SK-N-SH (cell line): ENCODE measurements at regions not wholly inside any gene's neighbourhood (a gene's known extent, or its start where the extent isn't known, plus 50 kb on each side); places are given as distances from the start of the nearest gene placed in this dataset.

Experiments
- CTCF ChIA-PET: fragments of 300-600, 350-600 bp; formaldehyde crosslinking; extraction: SDS; loops from one replicate; lab custom pipeline; 2021; lab: Yijun Ruan, JAX
- POLR2A ChIA-PET: fragments of 350-600 bp; sonication (Branson Sonifier 250); formaldehyde crosslinking; extraction: SDS; loops from one replicate; lab custom pipeline; 2020; ENCODE audit warnings: antibody characterized with exemption, inconsistent platforms; lab: Yijun Ruan, JAX
- DNase-seq: peaks from one replicate; pipeline ENCODE4 v3.0.0; 2012
- H2AFZ ChIP-seq: fragments of 200-600 bp; sonication (generic); 2 replicates; pipeline ENCODE4 v1.8.1; 2016; ENCODE audit warnings: antibody characterized with exemption, mild to moderate bottlenecking, low read depth
- H3F3A ChIP-seq: fragments of 200-600 bp; sonication (generic); replicated peaks from 2 replicates; pipeline ENCODE3; 2016; ENCODE audit warnings: antibody characterized with exemption, mild to moderate bottlenecking; ENCODE audit not compliant: insufficient read depth
- H3K27ac ChIP-seq, 2 experiments: fragments of 200-500 bp in 1 of 2; fragments of 200-600 bp in 1 of 2; sonication (Bioruptor generic) in 1 of 2; sonication (generic), shearing (Covaris generic) in 1 of 2; 2 replicates each; pipeline versions ENCODE4 v1.5.1 to v1.6.1; 2014 to 2016; ENCODE audit warnings: low read depth in 2 of 2, inconsistent platforms in 1 of 2, low read length in 1 of 2, mild to moderate bottlenecking in 1 of 2, mixed read lengths in 1 of 2
- H3K27me3 ChIP-seq: fragments of 200-600 bp; sonication (generic), shearing (Covaris generic); 2 replicates; pipeline ENCODE4 v1.6.1; 2016; ENCODE audit warnings: mixed run types; ENCODE audit not compliant: insufficient read depth
- H3K36me3 ChIP-seq, 2 experiments: fragments of 200-500 bp in 1 of 2; fragments of 200-600 bp in 1 of 2; sonication (Bioruptor generic) in 1 of 2; sonication (generic) in 1 of 2; replicated peaks in 1 of 2; 2 replicates each; pipeline versions ENCODE3 to v1.5.1; 2014 to 2016; ENCODE audit warnings: low read length in 1 of 2, mild to moderate bottlenecking in 1 of 2; ENCODE audit not compliant: insufficient read depth in 2 of 2, control insufficient read depth in 1 of 2
- H3K4me1 ChIP-seq, 2 experiments: fragments of 200-500 bp in 1 of 2; fragments of 200-600 bp in 1 of 2; sonication (Bioruptor generic) in 1 of 2; sonication (generic), shearing (Covaris generic) in 1 of 2; 2 replicates each; pipeline versions ENCODE4 v1.5.1 to v1.6.1; 2014 to 2016; ENCODE audit warnings: low read depth in 1 of 2, low read length in 1 of 2, mixed run types in 1 of 2; ENCODE audit not compliant: insufficient read depth in 2 of 2, control insufficient read depth in 1 of 2
- H3K4me2 ChIP-seq: fragments of 200-600 bp; sonication (generic), shearing (Covaris generic); 2 replicates; pipeline ENCODE4 v1.6.1; 2017; ENCODE audit warnings: mixed run types
- H3K4me3 ChIP-seq, 2 experiments: fragments of 200-500 bp in 1 of 2; fragments of 200-600 bp in 1 of 2; sonication (Bioruptor generic) in 1 of 2; sonication (generic), shearing (Covaris generic) in 1 of 2; 2 replicates each; pipeline versions ENCODE4 v1.5.1 to v1.8.1; 2014 to 2016; ENCODE audit warnings: low read depth in 2 of 2, inconsistent platforms in 1 of 2, low read length in 1 of 2, mild to moderate bottlenecking in 1 of 2, mixed read lengths in 1 of 2, moderate library complexity in 1 of 2
- H3K79me2 ChIP-seq: fragments of 200-600 bp; sonication (generic); 2 replicates; pipeline ENCODE4 v1.8.1; 2017; ENCODE audit warnings: mild to moderate bottlenecking; ENCODE audit not compliant: insufficient read depth
- H3K9ac ChIP-seq: fragments of 200-600 bp; sonication (generic); 2 replicates; pipeline ENCODE4 v1.6.1; 2017; ENCODE audit warnings: mixed run types
- H3K9me2 ChIP-seq: fragments of 200-600 bp; sonication (generic); 2 replicates; pipeline ENCODE4 v1.6.1; 2017; ENCODE audit warnings: mixed run types
- H3K9me3 ChIP-seq: fragments of 200-600 bp; sonication (generic); 2 replicates; pipeline ENCODE4 v1.6.1; 2017; ENCODE audit warnings: mixed run types, mild to moderate bottlenecking, moderate library complexity
- H4K20me1 ChIP-seq: fragments of 200-600 bp; sonication (generic); 2 replicates; pipeline ENCODE4 v1.6.1; 2017; ENCODE audit warnings: mild to moderate bottlenecking, mixed run types; ENCODE audit not compliant: insufficient read depth
- MXI1 ChIP-seq: IDR thresholded peaks from 2 replicates; pipeline ENCODE4 v1.6.1; 2012; ENCODE audit warnings: mild to moderate bottlenecking, low read depth, low read length, improper control_type of control experiment
- NFIC ChIP-seq: IDR thresholded peaks from 2 replicates; pipeline ENCODE4 v1.4.0; 2012; ENCODE audit warnings: borderline replicate concordance
- RXRA ChIP-seq: IDR thresholded peaks from 2 replicates; pipeline ENCODE4 v1.4.0; 2012; ENCODE audit warnings: low read depth, mild to moderate bottlenecking, borderline replicate concordance
- USF2 ChIP-seq: fragments of 150-350 bp; IDR thresholded peaks from 2 replicates; pipeline ENCODE4 v1.6.1; 2017; ENCODE audit warnings: antibody characterized with exemption, low read length, low read depth, borderline replicate concordance
- WGBS: methylation state at CpG from one replicate; pipeline ENCODE4 v1.1.6; 2017; ENCODE audit warnings: low lambda C conversion rate; 5-methylcytosine and 5-hydroxymethylcytosine counted together

DNA sequence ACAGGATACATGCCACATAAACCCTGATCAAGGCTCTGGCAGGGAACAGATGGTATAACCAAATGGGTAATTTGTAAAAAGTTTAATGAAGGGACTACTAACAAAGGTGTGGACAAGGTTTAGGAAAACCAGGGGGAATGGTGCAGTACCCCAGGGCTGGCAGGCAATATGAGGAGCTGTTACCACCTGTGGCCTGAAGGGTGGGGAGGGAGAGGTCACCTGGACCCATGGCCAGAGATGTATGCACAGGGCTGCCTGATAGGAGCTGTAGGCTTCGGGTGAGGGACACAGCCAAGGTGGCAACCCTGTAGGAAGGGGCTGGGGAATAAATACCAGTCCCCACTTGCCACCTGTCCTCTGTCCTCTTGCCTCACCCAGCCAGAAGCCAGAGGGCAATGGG is 51.4 kb upstream of the ID3 start:
- TF ChIP-seq NFIC (no peak), RXRA (no peak), MXI1 (no peak)
- TF ChIP-seq, all 33 proteins: peak for 0
- no peak for DNase-seq
- Histone ChIP-seq H3K4me2 (no peak overlapping the region), H4K20me1 (no peaks in the 10 kb centered on the region), H3K9me3 (no peaks in the 10 kb centered on the region), H3K27ac (no peak overlapping the region), H3K4me1 (peaks cover 0 to 2% of the 10 kb centered on the region in 2 experiments; a peak in 1 of 4 replicates), H3K79me2 (no peaks in the 10 kb centered on the region), H3F3A (no peaks in the 10 kb centered on the region), H2AFZ (no peak overlapping the region), H3K4me3 (no peak overlapping the region), H3K27me3 (no peaks in the 10 kb centered on the region), H3K9me2 (no peaks in the 10 kb centered on the region), H3K9ac (no peak overlapping the region), H3K36me3 (no peaks in the 10 kb centered on the region)
- ChIA-PET CTCF (interaction anchor here (1.2 to 4.9 kb wide), 3 partner anchors 23 to 113 kb away, joined by 3 to 24 read pairs (median 4); no protein-coding TSS in a partner anchor), POLR2A (no interaction called here)
- no CpG with 5 or more reads among the region's 1 CpG for WGBS

DNA sequence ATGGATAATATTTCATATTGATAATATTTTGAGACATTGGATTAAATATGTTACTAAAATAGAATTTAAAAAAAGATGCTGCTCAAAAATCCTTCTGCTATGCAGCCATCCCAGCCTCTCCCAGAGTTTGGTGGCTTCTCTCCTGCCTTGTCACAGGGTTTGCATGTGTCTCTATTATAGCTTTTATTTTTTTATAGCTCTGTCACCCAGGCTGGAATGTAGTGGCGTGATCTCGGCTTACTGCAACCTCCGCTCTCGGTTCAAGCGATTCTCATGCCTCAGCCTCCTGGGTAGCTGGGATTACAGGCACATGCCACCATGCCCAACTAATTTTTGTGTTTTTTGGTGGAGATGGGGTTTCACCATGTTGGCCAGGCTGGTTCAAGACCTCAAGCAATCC is 50.7 kb upstream of the ID3 start:
- H3K4me1 ChIP-seq: peaks cover 0 to 2% of the 10 kb centered on the region in 2 experiments; a peak in 1 of 4 replicates
- H4K20me1 ChIP-seq: no peaks in the 10 kb centered on the region
- no peaks in the 10 kb centered on the region for H3F3A ChIP-seq
- H3K79me2 ChIP-seq: no peaks in the 10 kb centered on the region
- H3K4me2 ChIP-seq: no peak overlapping the region
- no peak for DNase-seq
- H3K27me3 ChIP-seq: no peaks in the 10 kb centered on the region
- H3K27ac ChIP-seq: no peak overlapping the region
- H3K4me3 ChIP-seq: no peak overlapping the region
- H2AFZ ChIP-seq: no peak overlapping the region
- no peaks in the 10 kb centered on the region for H3K9me3 ChIP-seq
- no peak overlapping the region for H3K9ac ChIP-seq
- TF ChIP-seq USF2 (no peak), RXRA (no peak)
- no peaks in the 10 kb centered on the region for H3K36me3 ChIP-seq
- WGBS: 96% methylated on average over 5 of the region's 5 CpGs
- CTCF ChIA-PET: interaction anchor here (0.9 to 1.5 kb wide), 2 partner anchors 9 to 59 kb away, joined by 3 read pairs; no protein-coding TSS in a partner anchor
- no peaks in the 10 kb centered on the region for H3K9me2 ChIP-seq
- POLR2A ChIA-PET: no interaction called here
